Testis (tissue), 2 donors: ENCODE measurements at regions not wholly inside any gene's neighbourhood (a gene's known extent, or its start where the extent isn't known, plus 50 kb on each side); places are given as distances from the start of the nearest gene placed in this dataset.

Experiments
- POLR2A ChIP-seq: fragments of 450-650 bp; IDR thresholded peaks from one replicate; pipeline ENCODE4 v1.6.1; 2017; ENCODE audit warnings: antibody characterized with exemption, mild to moderate bottlenecking, moderate library complexity
- TF ChIP-seq, protein P1 (sequence below), 3 experiments: fragments of 450-650 bp in 2 of 3; fragments of 200-600 bp in 1 of 3; sonication (generic) in 1 of 3; IDR thresholded peaks; one replicate each; pipeline ENCODE4 v1.5.1; 2016 to 2019; ENCODE audit warnings: antibody characterized with exemption in 3 of 3, mild to moderate bottlenecking in 2 of 3, moderate library complexity in 1 of 3

GRCh38 chr14:42683707-42684106 lies 1077.0 kb downstream of the LRFN5 start:
- no peak for TF ChIP-seq POLR2A
- TF ChIP-seq, protein P1, sequence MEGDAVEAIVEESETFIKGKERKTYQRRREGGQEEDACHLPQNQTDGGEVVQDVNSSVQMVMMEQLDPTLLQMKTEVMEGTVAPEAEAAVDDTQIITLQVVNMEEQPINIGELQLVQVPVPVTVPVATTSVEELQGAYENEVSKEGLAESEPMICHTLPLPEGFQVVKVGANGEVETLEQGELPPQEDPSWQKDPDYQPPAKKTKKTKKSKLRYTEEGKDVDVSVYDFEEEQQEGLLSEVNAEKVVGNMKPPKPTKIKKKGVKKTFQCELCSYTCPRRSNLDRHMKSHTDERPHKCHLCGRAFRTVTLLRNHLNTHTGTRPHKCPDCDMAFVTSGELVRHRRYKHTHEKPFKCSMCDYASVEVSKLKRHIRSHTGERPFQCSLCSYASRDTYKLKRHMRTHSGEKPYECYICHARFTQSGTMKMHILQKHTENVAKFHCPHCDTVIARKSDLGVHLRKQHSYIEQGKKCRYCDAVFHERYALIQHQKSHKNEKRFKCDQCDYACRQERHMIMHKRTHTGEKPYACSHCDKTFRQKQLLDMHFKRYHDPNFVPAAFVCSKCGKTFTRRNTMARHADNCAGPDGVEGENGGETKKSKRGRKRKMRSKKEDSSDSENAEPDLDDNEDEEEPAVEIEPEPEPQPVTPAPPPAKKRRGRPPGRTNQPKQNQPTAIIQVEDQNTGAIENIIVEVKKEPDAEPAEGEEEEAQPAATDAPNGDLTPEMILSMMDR (IDR thresholded peaks at IDR 0.05), result no peak
